ENCODE measurements at regions not wholly inside any gene's neighbourhood (a gene's known extent, or its start where the extent isn't known, plus 50 kb on each side); places are given as distances from the start of the nearest gene placed in this dataset.

GRCh38 chr2:13180729-13181128 lies 464.0 kb downstream of the TRIB2 start:
- TF ChIP-seq EGR1 (IDR thresholded peaks at IDR 0.05) (no peak), TAF1 (IDR thresholded peaks at IDR 0.05; ENCODE audit: low read depth) (no peak), EP300 (IDR thresholded peaks at IDR 0.05; ENCODE audit: borderline replicate concordance) (no peak), FOXM1 (IDR thresholded peaks at IDR 0.05; ENCODE audit: borderline replicate concordance, low read depth) (no peak), CREB1 (IDR thresholded peaks at IDR 0.05; ENCODE audit: low read depth) (no peak), MAX (IDR thresholded peaks at IDR 0.05) (no peak), REST (IDR thresholded peaks at IDR 0.05; ENCODE audit: low read depth) (no peak), USF1 (IDR thresholded peaks at IDR 0.05) (no peak), RAD21 (IDR thresholded peaks at IDR 0.05; ENCODE audit: low read depth) (no peak), TCF12 (IDR thresholded peaks at IDR 0.05; ENCODE audit: low read depth) (no peak), TEAD4 (IDR thresholded peaks at IDR 0.05) (no peak), CEBPB (IDR thresholded peaks at IDR 0.05) (no peak), NFIC (IDR thresholded peaks at IDR 0.05) (no peak), YY1 (IDR thresholded peaks at IDR 0.05; ENCODE audit: low read depth) (no peak)

- TF ChIP-seq EGR1 (IDR thresholded peaks at IDR 0.05) (no peak), CREB1 (IDR thresholded peaks at IDR 0.05; ENCODE audit: low read depth) (no peak), TCF12 (IDR thresholded peaks at IDR 0.05; ENCODE audit: low read depth) (no peak), REST (IDR thresholded peaks at IDR 0.05; ENCODE audit: low read depth) (no peak), TAF1 (IDR thresholded peaks at IDR 0.05; ENCODE audit: low read depth) (no peak), EP300 (IDR thresholded peaks at IDR 0.05; ENCODE audit: borderline replicate concordance) (no peak), YY1 (IDR thresholded peaks at IDR 0.05; ENCODE audit: low read depth) (no peak), FOXM1 (IDR thresholded peaks at IDR 0.05; ENCODE audit: borderline replicate concordance, low read depth) (no peak), USF1 (IDR thresholded peaks at IDR 0.05) (no peak), MAX (IDR thresholded peaks at IDR 0.05) (no peak), ZBTB7A (IDR thresholded peaks at IDR 0.05; ENCODE audit: low read depth) (no peak), TEAD4 (IDR thresholded peaks at IDR 0.05) (no peak), RAD21 (IDR thresholded peaks at IDR 0.05; ENCODE audit: low read depth) (no peak), NFIC (IDR thresholded peaks at IDR 0.05) (no peak), CEBPB (IDR thresholded peaks at IDR 0.05) (no peak)
These were observed 476.3 kb downstream of the TRIB2 start for GRCh38 chr2:13193075-13193474.

DNA sequence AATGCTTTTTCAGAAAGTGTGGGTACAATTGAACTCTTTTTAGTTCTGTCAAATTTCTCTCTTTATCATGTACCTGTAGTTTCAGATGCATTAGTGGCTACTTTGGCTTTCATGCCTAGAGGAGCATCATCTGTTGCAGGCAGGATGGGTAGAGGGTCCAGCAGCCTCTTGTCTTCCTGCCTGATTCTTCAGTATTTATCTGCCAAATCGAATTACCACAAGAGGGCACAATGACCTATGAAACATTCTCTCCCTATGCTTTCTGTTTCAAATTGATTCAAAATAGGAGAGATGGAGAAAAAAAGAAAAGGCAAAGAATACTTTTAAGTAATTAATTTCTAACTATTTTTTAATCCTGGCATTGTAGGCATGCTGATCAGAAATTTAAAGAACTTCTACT lies 477.2 kb downstream of the TRIB2 start:
- no peak for TF ChIP-seq CEBPB (IDR thresholded peaks at IDR 0.05)
- peak; percentile 33; the same call in 1 of the 2 replicates for TF ChIP-seq RAD21 (IDR thresholded peaks at IDR 0.05; ENCODE audit: low read depth)

DNA sequence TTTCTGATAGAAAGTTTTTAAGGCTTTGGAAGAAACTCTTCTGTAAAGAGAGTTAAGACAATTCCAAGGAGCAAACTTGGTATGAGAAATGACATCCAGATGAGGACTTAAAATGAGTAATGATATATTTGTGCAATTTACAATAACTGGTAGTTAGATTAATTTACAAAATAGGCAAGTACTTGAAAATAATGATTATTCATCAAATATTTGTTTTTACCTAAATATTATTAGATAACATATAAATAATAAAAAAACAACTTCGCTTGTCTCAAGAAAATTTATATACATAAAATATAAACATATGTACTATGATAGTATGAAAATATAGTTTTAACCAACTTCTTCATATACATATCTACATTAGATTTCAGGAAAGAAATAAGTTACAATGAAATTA lies 478.5 kb downstream of the TRIB2 start:
- TF ChIP-seq ZBTB7A (IDR thresholded peaks at IDR 0.05; ENCODE audit: low read depth) (no peak), CEBPB (IDR thresholded peaks at IDR 0.05) (no peak), TCF12 (IDR thresholded peaks at IDR 0.05; ENCODE audit: low read depth) (no peak), RAD21 (IDR thresholded peaks at IDR 0.05; ENCODE audit: low read depth) (no peak), CREB1 (IDR thresholded peaks at IDR 0.05; ENCODE audit: low read depth) (no peak), FOXM1 (IDR thresholded peaks at IDR 0.05; ENCODE audit: borderline replicate concordance, low read depth) (no peak), YY1 (IDR thresholded peaks at IDR 0.05; ENCODE audit: low read depth) (no peak), TAF1 (IDR thresholded peaks at IDR 0.05; ENCODE audit: low read depth) (no peak), NFIC (IDR thresholded peaks at IDR 0.05) (no peak), EGR1 (IDR thresholded peaks at IDR 0.05) (no peak), TEAD4 (IDR thresholded peaks at IDR 0.05) (no peak), EP300 (IDR thresholded peaks at IDR 0.05; ENCODE audit: borderline replicate concordance) (no peak), MAX (IDR thresholded peaks at IDR 0.05) (no peak), REST (IDR thresholded peaks at IDR 0.05; ENCODE audit: low read depth) (no peak), USF1 (IDR thresholded peaks at IDR 0.05) (no peak)

All from Ishikawa (cell line).